ENCODE measurements at regions not wholly inside any gene's neighbourhood (a gene's known extent, or its start where the extent isn't known, plus 50 kb on each side); places are given as distances from the start of the nearest gene placed in this dataset.

DNA sequence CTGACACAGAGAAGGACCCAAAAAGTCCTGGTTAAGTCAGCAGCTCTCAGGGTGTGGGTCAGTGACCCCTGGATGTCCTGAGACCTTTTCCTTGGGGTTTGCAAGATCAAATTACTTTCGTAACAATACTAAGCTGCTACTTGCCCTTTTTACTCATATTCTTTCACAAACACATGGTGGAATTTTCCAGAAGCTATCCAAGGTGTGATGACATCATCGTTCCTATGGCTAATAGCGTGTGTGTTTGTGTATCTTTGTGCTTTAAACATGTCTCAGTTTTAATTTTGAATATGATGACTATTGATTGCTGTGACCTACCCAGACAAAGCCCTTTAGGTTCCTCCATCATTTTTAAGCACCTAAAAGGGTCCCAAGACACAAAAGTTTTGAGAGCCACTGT lies 176.2 kb downstream of the PHETA1 start:
- no peak for TF ChIP-seq POLR2A (IDR thresholded peaks at IDR 0.05)
- TF ChIP-seq, protein P1, sequence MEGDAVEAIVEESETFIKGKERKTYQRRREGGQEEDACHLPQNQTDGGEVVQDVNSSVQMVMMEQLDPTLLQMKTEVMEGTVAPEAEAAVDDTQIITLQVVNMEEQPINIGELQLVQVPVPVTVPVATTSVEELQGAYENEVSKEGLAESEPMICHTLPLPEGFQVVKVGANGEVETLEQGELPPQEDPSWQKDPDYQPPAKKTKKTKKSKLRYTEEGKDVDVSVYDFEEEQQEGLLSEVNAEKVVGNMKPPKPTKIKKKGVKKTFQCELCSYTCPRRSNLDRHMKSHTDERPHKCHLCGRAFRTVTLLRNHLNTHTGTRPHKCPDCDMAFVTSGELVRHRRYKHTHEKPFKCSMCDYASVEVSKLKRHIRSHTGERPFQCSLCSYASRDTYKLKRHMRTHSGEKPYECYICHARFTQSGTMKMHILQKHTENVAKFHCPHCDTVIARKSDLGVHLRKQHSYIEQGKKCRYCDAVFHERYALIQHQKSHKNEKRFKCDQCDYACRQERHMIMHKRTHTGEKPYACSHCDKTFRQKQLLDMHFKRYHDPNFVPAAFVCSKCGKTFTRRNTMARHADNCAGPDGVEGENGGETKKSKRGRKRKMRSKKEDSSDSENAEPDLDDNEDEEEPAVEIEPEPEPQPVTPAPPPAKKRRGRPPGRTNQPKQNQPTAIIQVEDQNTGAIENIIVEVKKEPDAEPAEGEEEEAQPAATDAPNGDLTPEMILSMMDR (IDR thresholded peaks at IDR 0.05) = no peak
- no peak for TF ChIP-seq EP300 (IDR thresholded peaks at IDR 0.05)
